ENCODE measurements at regions not wholly inside any gene's neighbourhood (a gene's known extent, or its start where the extent isn't known, plus 50 kb on each side); places are given as distances from the start of the nearest gene placed in this dataset.

GRCh38 chr13:40329781-40330485 lies 336.5 kb downstream of the FOXO1 start:
- no peak overlapping the region for H3K27ac ChIP-seq (ENCODE audit: low read depth, low read length, poor library complexity, severe bottlenecking)
- no peak overlapping the region for H3K4me2 ChIP-seq (ENCODE audit: low read length)
- ChIA-PET CTCF (ENCODE audit: unreplicated experiment) (no interaction called here), POLR2A (interaction anchor here (0.6 kb wide), 1 partner anchor 91 kb away, joined by 4 read pairs; no protein-coding TSS in a partner anchor)
- intact Hi-C loops (cut with micrococcal nuclease; ENCODE audit: unreplicated experiment) = no loop called here
- no peaks in the 10 kb centered on the region for H4K20me1 ChIP-seq (ENCODE audit: insufficient read depth, low read length)
- no peak overlapping the region for H2AFZ ChIP-seq (ENCODE audit: low read length)
- no TSS peak for BruUV-seq (replicated peaks)
- H3K4me1 ChIP-seq (ENCODE audit: insufficient read depth, low read length, poor library complexity, severe bottlenecking) = peaks cover 17% of the 10 kb centered on the region
- no peaks in the 10 kb centered on the region for H3K79me2 ChIP-seq (ENCODE audit: insufficient read depth, low read depth, low read length)
- no peak overlapping the region for H3K4me3 ChIP-seq (ENCODE audit: low read depth, low read length, poor library complexity, severe bottlenecking)
- no peaks in the 10 kb centered on the region for H3K36me3 ChIP-seq (ENCODE audit: insufficient read depth, low read length)
- no peaks in the 10 kb centered on the region; the same call in 1 of the 2 replicates for H3K9me3 ChIP-seq (ENCODE audit: low read length)
- no peaks in the 10 kb centered on the region for H3K9me2 ChIP-seq (ENCODE audit: insufficient read depth, low read length)
- TF ChIP-seq EZH2phosphoT487 (IDR thresholded peaks at IDR 0.05; ENCODE audit: borderline replicate concordance, low read depth, low read length) = no peak
- TF ChIP-seq, protein P1, sequence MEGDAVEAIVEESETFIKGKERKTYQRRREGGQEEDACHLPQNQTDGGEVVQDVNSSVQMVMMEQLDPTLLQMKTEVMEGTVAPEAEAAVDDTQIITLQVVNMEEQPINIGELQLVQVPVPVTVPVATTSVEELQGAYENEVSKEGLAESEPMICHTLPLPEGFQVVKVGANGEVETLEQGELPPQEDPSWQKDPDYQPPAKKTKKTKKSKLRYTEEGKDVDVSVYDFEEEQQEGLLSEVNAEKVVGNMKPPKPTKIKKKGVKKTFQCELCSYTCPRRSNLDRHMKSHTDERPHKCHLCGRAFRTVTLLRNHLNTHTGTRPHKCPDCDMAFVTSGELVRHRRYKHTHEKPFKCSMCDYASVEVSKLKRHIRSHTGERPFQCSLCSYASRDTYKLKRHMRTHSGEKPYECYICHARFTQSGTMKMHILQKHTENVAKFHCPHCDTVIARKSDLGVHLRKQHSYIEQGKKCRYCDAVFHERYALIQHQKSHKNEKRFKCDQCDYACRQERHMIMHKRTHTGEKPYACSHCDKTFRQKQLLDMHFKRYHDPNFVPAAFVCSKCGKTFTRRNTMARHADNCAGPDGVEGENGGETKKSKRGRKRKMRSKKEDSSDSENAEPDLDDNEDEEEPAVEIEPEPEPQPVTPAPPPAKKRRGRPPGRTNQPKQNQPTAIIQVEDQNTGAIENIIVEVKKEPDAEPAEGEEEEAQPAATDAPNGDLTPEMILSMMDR (conservative IDR thresholded peaks at IDR 0.05; ENCODE audit: low read length) = no peak
- DNase-seq (ENCODE audit: low spot score) = no peak

DNA sequence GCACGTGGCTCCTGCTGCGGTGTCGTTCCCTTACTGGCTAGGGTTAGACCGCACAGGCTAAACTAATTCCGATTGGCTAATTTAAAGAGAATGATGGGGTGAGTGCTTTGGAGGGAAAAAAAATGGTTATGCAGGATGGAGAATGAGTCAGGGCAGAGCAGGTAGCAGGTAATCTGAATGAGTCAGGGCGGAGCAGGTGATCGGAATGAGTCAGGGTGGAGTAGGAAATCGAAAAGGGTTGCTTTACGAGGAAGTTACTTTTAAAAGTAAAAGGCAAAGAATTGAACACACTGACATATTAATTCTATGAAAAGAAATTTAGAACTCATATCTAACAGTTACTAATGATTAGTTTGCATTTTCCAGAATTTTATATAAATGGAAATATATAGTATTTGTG lies 335.5 kb downstream of the FOXO1 start:
- DNase-seq (ENCODE audit: low spot score) = no peak
- intact Hi-C loops (cut with micrococcal nuclease; ENCODE audit: unreplicated experiment) = no loop called here
- Histone ChIP-seq H3K4me1 (ENCODE audit: insufficient read depth, low read length, poor library complexity, severe bottlenecking) (peaks cover 10% of the 10 kb centered on the region), H2AFZ (ENCODE audit: low read length) (no peak overlapping the region), H3K79me2 (ENCODE audit: insufficient read depth, low read depth, low read length) (no peaks in the 10 kb centered on the region), H3K36me3 (ENCODE audit: insufficient read depth, low read length) (no peaks in the 10 kb centered on the region), H3K9me3 (ENCODE audit: low read length) (no peaks in the 10 kb centered on the region; the same call in 1 of the 2 replicates), H3K4me2 (ENCODE audit: low read length) (no peak overlapping the region), H3K27ac (ENCODE audit: low read depth, low read length, poor library complexity, severe bottlenecking) (no peak overlapping the region), H3K9me2 (ENCODE audit: insufficient read depth, low read length) (no peaks in the 10 kb centered on the region), H4K20me1 (ENCODE audit: insufficient read depth, low read length) (no peaks in the 10 kb centered on the region), H3K4me3 (ENCODE audit: low read depth, low read length, poor library complexity, severe bottlenecking) (no peak overlapping the region)
- no TSS peak for BruUV-seq (replicated peaks)
- ChIA-PET POLR2A (interaction anchor here (0.6 kb wide), 1 partner anchor 90 kb away, joined by 4 read pairs; no protein-coding TSS in a partner anchor), CTCF (ENCODE audit: unreplicated experiment) (no interaction called here)
- TF ChIP-seq EZH2phosphoT487 (IDR thresholded peaks at IDR 0.05; ENCODE audit: borderline replicate concordance, low read depth, low read length) = no peak
- TF ChIP-seq, protein P1 (conservative IDR thresholded peaks at IDR 0.05; ENCODE audit: low read length) = no peak

- Histone ChIP-seq H2AFZ (ENCODE audit: low read length) (no peak overlapping the region), H3K9me3 (ENCODE audit: low read length) (no peaks in the 10 kb centered on the region; the same call in 1 of the 2 replicates), H3K79me2 (ENCODE audit: insufficient read depth, low read depth, low read length) (no peaks in the 10 kb centered on the region), H3K4me2 (ENCODE audit: low read length) (no peak overlapping the region), H3K36me3 (ENCODE audit: insufficient read depth, low read length) (no peaks in the 10 kb centered on the region), H3K4me3 (ENCODE audit: low read depth, low read length, poor library complexity, severe bottlenecking) (no peak overlapping the region), H3K4me1 (ENCODE audit: insufficient read depth, low read length, poor library complexity, severe bottlenecking) (peaks cover 8% of the 10 kb centered on the region), H3K27ac (ENCODE audit: low read depth, low read length, poor library complexity, severe bottlenecking) (no peak overlapping the region), H3K9me2 (ENCODE audit: insufficient read depth, low read length) (no peaks in the 10 kb centered on the region), H4K20me1 (ENCODE audit: insufficient read depth, low read length) (no peaks in the 10 kb centered on the region)
- ChIA-PET CTCF (ENCODE audit: unreplicated experiment) (no interaction called here), POLR2A (interaction anchor here (0.6 kb wide), 1 partner anchor 43 kb away, joined by 3 read pairs; no protein-coding TSS in a partner anchor)
- TF ChIP-seq, protein P1 (conservative IDR thresholded peaks at IDR 0.05; ENCODE audit: low read length) = no peak
- no peak for TF ChIP-seq EZH2phosphoT487 (IDR thresholded peaks at IDR 0.05; ENCODE audit: borderline replicate concordance, low read depth, low read length)
- intact Hi-C loops (cut with micrococcal nuclease; ENCODE audit: unreplicated experiment) = no loop called here
- no TSS peak for BruUV-seq (replicated peaks)
- no peak for DNase-seq (ENCODE audit: low spot score)
These were observed 334.6 kb downstream of the FOXO1 start for GRCh38 chr13:40331802-40332201.
